ENCODE measurements at regions not wholly inside any gene's neighbourhood (a gene's known extent, or its start where the extent isn't known, plus 50 kb on each side); places are given as distances from the start of the nearest gene placed in this dataset.
"Not testable (repeated sequence)": the region's sequence is repeated elsewhere in the genome, so short reads cannot be mapped to it uniquely, and the experiment has no call there.

GRCh38 chr2:378364-378763 is 90.5 kb upstream of the ALKAL2 start:
- no peak for DNase-seq (ENCODE audit: low read depth in 2 of 2)

- DNase-seq (ENCODE audit: low read depth in 2 of 2): no peak
These were observed 89.5 kb upstream of the ALKAL2 start for GRCh38 chr2:377414-377813.

GRCh38 chr2:375956-376307 is 88.0 kb upstream of the ALKAL2 start:
- DNase-seq (ENCODE audit: low read depth in 2 of 2): no peak

GRCh38 chr2:375270-375955 is 87.5 kb upstream of the ALKAL2 start:
- DNase-seq (ENCODE audit: low read depth in 2 of 2): no peak

GRCh38 chr2:368386-368785 is 80.5 kb upstream of the ALKAL2 start:
- DNase-seq (ENCODE audit: low read depth in 2 of 2): no peak

- DNase-seq (ENCODE audit: low read depth in 2 of 2): no peak
These were observed 79.4 kb upstream of the ALKAL2 start for GRCh38 chr2:367246-367645.

- no peak for DNase-seq (ENCODE audit: low read depth in 2 of 2)
These were observed 78.8 kb upstream of the ALKAL2 start for GRCh38 chr2:366706-367105.

- no peak for DNase-seq (ENCODE audit: low read depth in 2 of 2)
These were observed 77.7 kb upstream of the ALKAL2 start for GRCh38 chr2:365367-366275.

- no peak for DNase-seq (ENCODE audit: low read depth in 2 of 2)
These were observed 76.1 kb upstream of the ALKAL2 start for GRCh38 chr2:363824-364470.

GRCh38 chr2:362924-363323 is 75.0 kb upstream of the ALKAL2 start:
- no peak for DNase-seq (ENCODE audit: low read depth in 2 of 2)

GRCh38 chr2:360124-360523 is 72.2 kb upstream of the ALKAL2 start:
- no peak for DNase-seq (ENCODE audit: low read depth in 2 of 2)

GRCh38 chr2:359047-359446 is 71.2 kb upstream of the ALKAL2 start:
- DNase-seq (ENCODE audit: low read depth in 2 of 2): no peak

- no peak for DNase-seq (ENCODE audit: low read depth in 2 of 2)
These were observed 69.9 kb upstream of the ALKAL2 start for GRCh38 chr2:357811-358210.

GRCh38 chr2:356304-356703 is 68.4 kb upstream of the ALKAL2 start:
- not testable (repeated sequence) for DNase-seq (ENCODE audit: low read depth in 2 of 2)

- DNase-seq (ENCODE audit: low read depth in 2 of 2): no peak
These were observed 67.9 kb upstream of the ALKAL2 start for GRCh38 chr2:355773-356172.

GRCh38 chr2:352696-353095 is 64.8 kb upstream of the ALKAL2 start:
- no peak for DNase-seq (ENCODE audit: low read depth in 2 of 2)

- no peak for DNase-seq (ENCODE audit: low read depth in 2 of 2)
These were observed 61.5 kb upstream of the ALKAL2 start for GRCh38 chr2:349390-349789.

- DNase-seq (ENCODE audit: low read depth in 2 of 2): no peak
These were observed 60.5 kb upstream of the ALKAL2 start for GRCh38 chr2:348361-348916.

- no peak for DNase-seq (ENCODE audit: low read depth in 2 of 2)
These were observed 56.9 kb upstream of the ALKAL2 start for GRCh38 chr2:344811-345210.

GRCh38 chr2:343355-343754 is 55.5 kb upstream of the ALKAL2 start:
- no peak for DNase-seq (ENCODE audit: low read depth in 2 of 2)

- DNase-seq (ENCODE audit: low read depth in 2 of 2): no peak
These were observed 54.0 kb upstream of the ALKAL2 start for GRCh38 chr2:341912-342311.

GRCh38 chr2:341017-341542 is 53.2 kb upstream of the ALKAL2 start:
- DNase-seq (ENCODE audit: low read depth in 2 of 2): no peak

Measured in stimulated activated CD4-positive, alpha-beta T cell treated with anti-CD3 and anti-CD28 coated beads, Interleukin-1b, Interleukin-23, amount 100 ng/mL, for 1 hour (primary cell).